NCI-H1694 (cell line): ENCODE measurements at regions not wholly inside any gene's neighbourhood (a gene's known extent, or its start where the extent isn't known, plus 50 kb on each side); places are given as distances from the start of the nearest gene placed in this dataset.
"Not testable (repeated sequence)": the region's sequence is repeated elsewhere in the genome, so short reads cannot be mapped to it uniquely, and the experiment has no call there.

Experiments used
- DNase-seq: peaks from one replicate; lab custom pipeline; 2025; lab: John Stamatoyannopoulos, UW

DNA sequence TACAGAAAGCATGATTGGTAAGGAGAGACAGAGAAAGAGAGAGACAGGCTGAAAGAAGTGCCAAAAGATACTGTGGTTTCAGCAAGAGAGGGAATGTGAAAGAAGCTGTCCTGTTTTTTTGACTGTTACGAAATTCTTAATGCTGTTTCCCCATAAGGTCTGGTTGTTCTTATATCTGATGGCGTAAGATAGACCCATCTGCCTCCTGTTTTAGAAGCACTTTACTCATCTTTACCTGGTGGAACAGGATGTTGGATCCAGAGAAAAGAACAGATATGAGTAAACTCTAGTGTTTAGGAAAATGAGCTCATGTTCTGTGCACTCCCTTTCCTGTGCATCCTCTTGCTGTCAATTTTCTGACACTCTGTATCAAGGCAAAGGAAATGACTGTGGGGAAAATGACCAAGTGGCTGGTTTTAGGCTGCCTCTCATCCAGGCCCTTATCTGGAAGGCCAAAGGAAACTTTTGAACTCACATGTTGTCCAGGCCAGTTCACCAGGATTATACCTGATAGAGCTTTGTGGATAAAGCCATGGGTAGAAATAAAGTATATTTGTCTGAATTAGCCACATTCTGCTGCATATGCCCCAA, 311.7 kb upstream of the HTR2C start:
- DNase-seq: no peak

GRCh38 chrX:114270371-114270770, 313.5 kb upstream of the HTR2C start:
- not testable (repeated sequence) for DNase-seq

GRCh38 chrX:114268643-114269042, 315.2 kb upstream of the HTR2C start:
- DNase-seq: no peak

DNA sequence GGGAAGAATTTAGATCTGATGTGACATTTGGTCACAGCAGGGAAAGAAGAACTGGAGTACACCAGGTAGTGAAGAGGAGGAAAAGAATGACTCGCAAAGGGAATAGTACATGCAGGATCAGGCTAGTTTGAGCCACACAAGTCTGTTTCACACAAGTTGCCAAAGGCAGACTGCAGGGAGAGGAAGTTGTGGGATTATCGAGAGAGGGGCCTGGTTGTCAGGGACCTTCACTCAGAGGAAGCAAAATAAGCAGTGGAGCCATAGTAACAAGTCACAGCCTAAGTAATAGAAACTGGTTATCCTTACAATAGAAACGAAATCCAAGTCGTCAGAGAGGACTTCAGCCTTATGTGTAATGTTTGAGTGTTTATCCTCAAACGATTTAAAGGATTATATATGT, 316.7 kb upstream of the HTR2C start:
- no peak for DNase-seq

GRCh38 chrX:114252186-114252585, 331.7 kb upstream of the HTR2C start:
- DNase-seq: no peak

GRCh38 chrX:114251575-114251974, 332.3 kb upstream of the HTR2C start:
- DNase-seq: no peak

DNA sequence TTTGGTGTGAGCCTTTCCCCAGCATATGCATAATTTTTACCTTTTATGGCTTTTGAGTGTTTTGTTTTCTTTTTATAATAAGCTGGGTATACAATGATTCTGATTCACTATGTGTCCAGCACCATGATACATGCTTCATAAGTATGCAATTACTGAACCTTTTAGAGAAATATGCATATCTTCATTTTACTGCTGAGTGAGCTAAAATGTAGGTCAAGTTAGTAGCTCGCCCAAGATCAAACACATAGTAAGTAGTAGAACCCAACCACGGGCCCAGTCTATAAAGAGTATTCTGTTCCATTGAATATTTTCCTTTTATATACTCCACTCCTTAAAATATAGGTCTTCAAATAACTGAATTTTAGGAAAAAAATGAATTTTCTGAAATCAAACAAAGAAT, 362.4 kb upstream of the HTR2C start:
- DNase-seq: no peak

DNA sequence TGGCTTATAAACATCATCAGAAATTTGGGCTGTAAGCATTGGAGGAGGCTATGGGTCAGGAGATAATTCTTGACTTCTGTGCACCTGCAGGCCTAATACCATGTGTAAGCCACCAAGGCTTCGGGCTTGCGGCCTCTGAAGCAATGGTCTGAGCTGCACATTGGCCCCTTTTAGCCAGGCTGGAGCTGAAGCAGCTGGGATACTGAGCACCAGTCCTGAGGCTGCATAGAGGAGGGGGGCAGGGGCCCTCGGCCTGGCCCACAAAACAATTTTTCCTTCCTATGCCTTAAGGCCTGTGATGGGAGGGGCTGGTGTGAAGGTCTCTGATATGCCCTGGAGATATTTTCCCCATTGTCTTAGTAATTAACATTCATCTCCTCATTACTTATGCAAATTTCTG, 373.0 kb upstream of the HTR2C start:
- no peak for DNase-seq

DNA sequence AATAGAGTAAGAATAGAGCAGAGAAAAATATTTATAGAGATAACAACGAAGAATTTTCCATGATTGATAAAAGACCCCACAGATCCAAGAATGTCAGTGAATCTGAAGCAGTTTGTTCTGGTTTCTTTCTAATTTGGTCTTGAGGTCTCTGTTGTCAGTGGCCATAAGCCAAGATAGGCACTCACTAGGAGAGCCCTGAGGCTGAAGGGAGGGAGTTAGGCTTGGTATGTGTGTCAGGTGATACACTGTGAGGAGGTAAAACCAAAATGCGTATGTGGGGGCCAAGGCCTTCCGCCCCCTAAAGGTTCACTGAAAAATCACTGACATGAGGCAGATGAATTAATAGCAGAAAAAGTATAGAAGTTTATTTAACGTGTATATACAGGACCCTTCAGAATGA, 382.3 kb upstream of the HTR2C start:
- DNase-seq: no peak

DNA sequence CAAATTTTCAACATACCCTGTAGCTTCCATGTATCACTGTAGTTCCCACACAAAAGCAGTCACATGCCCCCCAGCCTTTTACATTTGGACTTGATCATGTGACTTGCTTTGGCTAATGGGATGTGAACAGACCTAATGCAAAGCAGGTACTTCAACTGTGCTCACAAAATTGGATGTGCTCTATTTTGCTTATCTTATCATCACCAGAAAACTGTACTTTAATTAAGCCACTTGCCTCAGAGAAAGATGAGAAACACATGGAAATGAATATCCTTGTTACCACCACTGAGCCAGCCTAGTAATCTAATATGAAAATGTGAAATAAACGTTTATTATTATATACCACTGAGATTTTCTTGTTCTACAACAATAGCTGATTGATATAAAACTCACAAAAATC, 402.7 kb upstream of the HTR2C start:
- no peak for DNase-seq

- no peak for DNase-seq
Measured at GRCh38 chrX:114178126-114178525, 405.8 kb upstream of the HTR2C start.

GRCh38 chrX:114167276-114167675, 416.6 kb upstream of the HTR2C start:
- DNase-seq: not testable (repeated sequence)

DNA sequence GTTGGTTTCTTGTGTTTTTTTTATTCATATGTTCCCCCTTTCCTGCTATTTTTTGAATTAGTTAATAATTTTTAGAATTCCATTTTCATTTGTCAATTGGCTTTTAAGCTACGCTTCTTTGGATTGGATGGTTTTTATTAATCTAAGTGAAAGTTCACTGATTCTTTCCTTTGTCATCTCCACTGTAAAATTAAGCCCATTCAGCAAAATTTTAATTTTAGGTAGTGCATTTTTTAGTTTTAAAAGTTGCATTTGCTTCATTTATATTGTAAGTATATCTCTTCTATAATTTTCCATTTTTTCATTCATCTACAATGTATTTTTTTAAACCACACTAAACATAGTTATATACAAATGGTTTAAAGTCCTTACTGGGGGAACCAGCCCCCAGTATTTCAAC, 417.3 kb upstream of the HTR2C start:
- no peak for DNase-seq

DNA sequence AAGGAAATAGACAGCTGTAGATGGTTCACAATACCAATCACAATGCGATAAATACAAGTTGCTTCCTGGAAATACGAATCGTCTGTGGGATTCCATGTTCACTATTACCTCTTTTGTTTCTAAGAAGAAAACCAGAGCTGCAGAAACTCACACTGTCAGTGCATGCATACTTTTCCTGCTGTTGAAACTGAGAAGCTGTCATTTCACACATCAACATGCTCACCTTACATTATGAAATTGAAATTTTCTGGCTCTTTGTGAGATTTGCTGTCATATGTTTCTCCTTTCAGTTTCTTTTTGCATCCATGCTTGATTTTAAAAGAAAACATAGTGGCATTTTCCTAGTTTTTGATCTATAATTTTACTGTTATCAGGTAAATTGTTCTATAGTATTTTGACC, 418.3 kb upstream of the HTR2C start:
- DNase-seq: no peak

GRCh38 chrX:114162068-114162735, 421.7 kb upstream of the HTR2C start:
- no peak for DNase-seq

DNA sequence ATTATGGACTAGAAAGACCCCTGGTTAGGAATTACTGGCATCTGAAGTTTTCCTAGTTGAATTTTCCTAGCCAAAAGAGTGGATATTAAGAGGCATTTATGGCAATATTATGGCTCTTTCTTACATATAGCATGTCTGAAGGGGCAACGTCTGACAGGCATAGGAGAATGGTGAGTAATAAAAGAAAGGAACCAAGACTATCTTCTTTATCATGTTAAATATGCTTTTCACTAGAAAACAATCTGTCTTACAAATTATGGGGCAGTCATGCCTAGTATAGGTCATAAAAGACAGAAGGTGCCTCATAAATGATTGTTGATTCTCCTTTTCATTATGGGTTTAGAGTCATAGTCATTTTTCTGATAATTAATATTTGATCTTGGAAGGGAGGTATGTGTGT, 431.1 kb upstream of the HTR2C start:
- no peak for DNase-seq

DNA sequence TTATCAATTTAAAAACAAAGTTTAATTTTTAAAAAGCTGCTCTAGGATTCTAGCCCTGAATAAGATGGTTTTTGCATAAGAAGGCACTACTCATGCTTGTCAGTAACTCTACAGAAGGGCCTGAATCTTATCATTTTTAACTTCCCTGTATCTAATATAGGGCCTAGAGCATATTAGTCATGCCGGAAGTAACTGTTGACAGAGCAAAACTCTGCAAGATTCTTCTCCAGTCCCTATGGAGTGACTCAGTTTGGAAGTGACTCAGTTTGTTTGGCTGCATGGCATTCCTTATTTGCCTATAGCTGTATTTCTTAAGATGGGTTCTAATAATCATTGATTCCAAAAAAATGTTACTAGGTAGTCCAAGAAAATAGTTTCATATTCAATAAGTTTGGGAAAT, 431.8 kb upstream of the HTR2C start:
- DNase-seq: no peak

- DNase-seq: no peak
Measured at GRCh38 chrX:114134465-114134864, 449.4 kb upstream of the HTR2C start.

DNA sequence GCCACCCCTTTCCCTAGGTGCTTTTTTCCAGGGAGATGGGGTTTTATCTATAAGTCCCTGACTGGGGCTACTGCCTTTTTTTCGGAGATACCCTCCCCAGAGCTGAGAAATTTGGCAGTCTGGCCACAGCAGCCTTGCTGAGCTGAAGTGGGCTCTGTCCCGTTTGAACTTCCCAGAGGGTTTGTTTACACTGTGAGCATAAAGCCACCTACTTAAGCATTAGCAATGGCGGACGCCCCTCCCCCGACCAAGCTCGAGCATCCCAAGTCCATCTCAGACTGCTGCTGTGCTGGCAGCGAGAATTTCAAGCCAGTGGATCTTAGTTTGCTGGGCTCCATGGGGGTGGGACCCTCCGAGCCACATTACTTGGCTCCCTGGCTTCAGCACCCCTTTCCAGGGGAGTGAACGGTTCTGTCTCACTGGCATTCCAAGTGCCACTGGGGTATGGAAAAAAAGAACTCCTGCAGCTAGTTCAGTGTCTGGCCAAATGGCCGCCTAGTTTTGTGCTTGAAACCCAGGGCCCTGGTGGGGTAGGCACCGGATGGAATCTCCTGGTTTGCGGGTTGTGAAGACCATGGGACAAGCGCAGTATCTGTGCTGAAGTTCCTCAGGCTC, 456.4 kb upstream of the HTR2C start:
- DNase-seq: no peak

GRCh38 chrX:114127005-114127404, 456.9 kb upstream of the HTR2C start:
- DNase-seq: no peak

DNA sequence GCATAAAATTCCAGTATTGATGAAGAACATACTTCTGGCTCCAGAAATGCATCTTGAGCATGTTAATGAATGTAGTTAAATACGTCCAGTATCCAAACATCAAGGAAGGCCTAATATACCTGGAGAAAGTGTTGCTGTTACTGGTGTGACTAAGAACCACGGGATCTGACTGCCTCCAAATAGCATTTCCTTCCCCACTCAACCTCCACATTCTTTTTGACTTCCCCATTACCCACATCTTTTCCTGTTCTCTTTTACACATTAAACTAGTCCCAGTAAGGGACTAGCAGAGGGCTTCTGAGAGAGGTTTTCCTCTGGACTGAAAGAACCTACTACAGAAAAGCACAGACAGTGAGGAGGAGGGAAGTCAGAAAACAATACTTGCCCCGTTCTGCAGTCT, 482.8 kb upstream of the HTR2C start:
- DNase-seq: no peak

DNA sequence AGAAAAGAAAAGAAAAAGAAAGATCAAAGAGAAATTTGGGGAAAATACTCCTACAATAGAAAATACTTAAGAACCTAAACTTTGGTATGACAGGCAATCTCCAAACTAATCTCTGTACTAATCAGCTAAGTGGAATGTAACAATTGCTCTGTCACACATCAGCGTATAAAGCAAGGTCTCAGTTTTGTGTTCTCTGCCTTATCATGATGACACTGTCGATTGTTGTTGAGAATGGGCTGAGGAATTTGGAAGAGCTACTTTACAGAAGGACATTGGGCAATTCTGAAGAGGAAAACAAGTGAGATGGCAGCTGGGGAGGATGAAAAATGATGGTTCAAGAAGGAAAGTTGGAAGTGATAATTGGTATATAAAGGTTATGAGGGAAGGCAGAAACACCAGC, 486.0 kb upstream of the HTR2C start:
- DNase-seq: no peak

GRCh38 chrX:114097427-114097826, 486.5 kb upstream of the HTR2C start:
- DNase-seq: no peak

- no peak for DNase-seq
Measured at GRCh38 chrX:114095789-114096188, 488.1 kb upstream of the HTR2C start.
